ENCODE measurements at regions not wholly inside any gene's neighbourhood (a gene's known extent, or its start where the extent isn't known, plus 50 kb on each side); places are given as distances from the start of the nearest gene placed in this dataset.

GRCh38 chr17:36833279-36833678 is 104.0 kb upstream of the LHX1 start:
- H3K9me3 ChIP-seq (ENCODE audit: control insufficient read depth, insufficient read depth, low read depth, low read length) = no peaks in the 10 kb centered on the region
- peaks cover 6% of the 10 kb centered on the region; the same call in 1 of the 2 replicates for H3K4me1 ChIP-seq (ENCODE audit: control insufficient read depth, insufficient read depth, low read length)
- POLR2A ChIA-PET = no interaction called here
- H3K36me3 ChIP-seq (ENCODE audit: control insufficient read depth in 2 of 2, insufficient read depth in 1 of 2, low read length in 2 of 2) = no peaks in the 10 kb centered on the region
- no peak overlapping the region for H3K27ac ChIP-seq (ENCODE audit: extremely low read depth, low read depth, low read length)
- H3K4me3 ChIP-seq (ENCODE audit: low read depth, low read length) = no peak overlapping the region
- TF ChIP-seq ZNF623 (tag by site-specific recombination; IDR thresholded peaks at IDR 0.05) = no peak
- TF ChIP-seq PRDM6 (tag by site-specific recombination; IDR thresholded peaks at IDR 0.05) = no peak
- TF ChIP-seq ZSCAN30 (tag by site-specific recombination; IDR thresholded peaks at IDR 0.05) = no peak
- TF ChIP-seq SP3 (tag by site-specific recombination; IDR thresholded peaks at IDR 0.05) = no peak
- no peak for TF ChIP-seq ZNF837 (tag by site-specific recombination; IDR thresholded peaks at IDR 0.05)
- CTCF ChIA-PET = no interaction called here

GRCh38 chr17:36835036-36835435 is 102.2 kb upstream of the LHX1 start:
- no peaks in the 10 kb centered on the region for H3K36me3 ChIP-seq (ENCODE audit: control insufficient read depth in 2 of 2, insufficient read depth in 1 of 2, low read length in 2 of 2)
- no peaks in the 10 kb centered on the region for H3K9me3 ChIP-seq (ENCODE audit: control insufficient read depth, insufficient read depth, low read depth, low read length)
- POLR2A ChIA-PET = no interaction called here
- no peak overlapping the region for H3K4me3 ChIP-seq (ENCODE audit: low read depth, low read length)
- CTCF ChIA-PET = interaction anchor here (0.6 kb wide), 1 partner anchor 16 kb away, joined by 4 read pairs; no protein-coding TSS in a partner anchor
- H3K27ac ChIP-seq (ENCODE audit: extremely low read depth, low read depth, low read length) = no peak overlapping the region
- H3K4me1 ChIP-seq (ENCODE audit: control insufficient read depth, insufficient read depth, low read length) = peaks cover 6% of the 10 kb centered on the region; the same call in 1 of the 2 replicates
- no peak for TF ChIP-seq ZSCAN16 (tag by site-specific recombination; IDR thresholded peaks at IDR 0.05)
- TF ChIP-seq BCL11A (tag by site-specific recombination; IDR thresholded peaks at IDR 0.05; ENCODE audit: low read depth) = no peak
- TF ChIP-seq ZNF624 (tag by site-specific recombination; IDR thresholded peaks at IDR 0.05) = no peak
- no peak for TF ChIP-seq HOXC10 (CRISPR knock-in tag; IDR thresholded peaks at IDR 0.05)
- no peak for TF ChIP-seq ZNF148 (tag by site-specific recombination; IDR thresholded peaks at IDR 0.05; ENCODE audit: borderline replicate concordance)
- TF ChIP-seq KLF16 (tag by site-specific recombination; IDR thresholded peaks at IDR 0.05) = no peak
- TF ChIP-seq ZEB2 (tag by site-specific recombination; IDR thresholded peaks at IDR 0.05) = no peak
- no peak for TF ChIP-seq SETDB1 (IDR thresholded peaks at IDR 0.05; ENCODE audit: insufficient read length, low read length)
- TF ChIP-seq ZNF777 (tag by site-specific recombination; IDR thresholded peaks at IDR 0.05; ENCODE audit: borderline replicate concordance) = no peak
- no peak for TF ChIP-seq ZBTB49 (tag by site-specific recombination; IDR thresholded peaks at IDR 0.05; ENCODE audit: low read depth)
- TF ChIP-seq PRDM10 (tag by site-specific recombination; IDR thresholded peaks at IDR 0.05) = no peak
- TF ChIP-seq ZNF398 (tag by site-specific recombination; IDR thresholded peaks at IDR 0.05) = no peak
- TF ChIP-seq GLI2 (tag by site-specific recombination; IDR thresholded peaks at IDR 0.05; ENCODE audit: borderline replicate concordance, low read depth) = no peak
- TF ChIP-seq ZNF488 (tag by site-specific recombination; IDR thresholded peaks at IDR 0.05) = no peak
- no peak for TF ChIP-seq ZNF747 (tag by site-specific recombination; IDR thresholded peaks at IDR 0.05)
- no peak for TF ChIP-seq ZNF341 (tag by site-specific recombination; IDR thresholded peaks at IDR 0.05; ENCODE audit: low read depth)
- no peak for TF ChIP-seq ZNF596 (tag by site-specific recombination; IDR thresholded peaks at IDR 0.05)

Data from HEK293 (cell line).